Epithelial cell of proximal tubule (primary cell): ENCODE measurements at regions not wholly inside any gene's neighbourhood (a gene's known extent, or its start where the extent isn't known, plus 50 kb on each side); places are given as distances from the start of the nearest gene placed in this dataset.

ENCODE experiments used
- DNase-seq: peaks from one replicate; pipeline ENCODE4 v3.0.0-alpha.2; 2011; ENCODE audit warnings: low read depth
- H3K4me3 ChIP-seq: 2 replicates; pipeline ENCODE4 v1.5.1; 2011; ENCODE audit warnings: low read depth, mild to moderate bottlenecking, low read length
- CTCF ChIP-seq: conservative IDR thresholded peaks from 2 replicates; pipeline ENCODE4 v1.5.1; 2012; ENCODE audit warnings: low read depth, mild to moderate bottlenecking, low read length

GRCh38 chr5:163766936-163767670 is 261.7 kb downstream of the MAT2B start:
- TF ChIP-seq CTCF = no peak
- H3K4me3 ChIP-seq = no peak overlapping the region
- no peak for DNase-seq

- no peak for TF ChIP-seq CTCF
- H3K4me3 ChIP-seq = no peak overlapping the region
- DNase-seq = no peak
Observed at GRCh38 chr5:163770625-163771024, 265.2 kb downstream of the MAT2B start.

GRCh38 chr5:163772241-163772640 is 266.8 kb downstream of the MAT2B start:
- DNase-seq = no peak

GRCh38 chr5:163772644-163773043 is 267.2 kb downstream of the MAT2B start:
- TF ChIP-seq CTCF = no peak
- H3K4me3 ChIP-seq = no peak overlapping the region
- no peak for DNase-seq

More at GRCh38 chr5:163772241-163772640, 266.8 kb downstream of the MAT2B start:
- H3K4me3 ChIP-seq = no peak overlapping the region
- no peak for TF ChIP-seq CTCF

GRCh38 chr5:163773226-163773625 is 267.8 kb downstream of the MAT2B start:
- H3K4me3 ChIP-seq = no peak overlapping the region
- no peak for DNase-seq
- TF ChIP-seq CTCF = no peak

GRCh38 chr5:163789870-163790269 is 284.5 kb downstream of the MAT2B start:
- no peak for TF ChIP-seq CTCF
- no peak overlapping the region for H3K4me3 ChIP-seq
- no peak for DNase-seq

- no peak for DNase-seq
- no peak overlapping the region for H3K4me3 ChIP-seq
- TF ChIP-seq CTCF = no peak
Observed at GRCh38 chr5:163790497-163790896, 285.1 kb downstream of the MAT2B start.
